NCI-H1105 (cell line): ENCODE measurements at regions not wholly inside any gene's neighbourhood (a gene's known extent, or its start where the extent isn't known, plus 50 kb on each side); places are given as distances from the start of the nearest gene placed in this dataset.
"Not testable (repeated sequence)": the region's sequence is repeated elsewhere in the genome, so short reads cannot be mapped to it uniquely, and the experiment has no call there.

Experiments used
- DNase-seq: peaks from one replicate; lab custom pipeline; 2025; lab: John Stamatoyannopoulos, UW

- DNase-seq: no peak
These were observed 155.1 kb upstream of the GORAB start for GRCh38 chr1:170376801-170377385.

- DNase-seq: no peak
These were observed 154.5 kb upstream of the GORAB start for GRCh38 chr1:170377440-170377839.

- no peak for DNase-seq
These were observed 153.9 kb upstream of the GORAB start for GRCh38 chr1:170377896-170378634.

GRCh38 chr1:170385750-170386149 lies 146.2 kb upstream of the GORAB start:
- DNase-seq: no peak

- DNase-seq: no peak
These were observed 143.5 kb upstream of the GORAB start for GRCh38 chr1:170388489-170388888.

GRCh38 chr1:170395149-170395548 lies 136.8 kb upstream of the GORAB start:
- DNase-seq: no peak

- DNase-seq: no peak
These were observed 134.9 kb upstream of the GORAB start for GRCh38 chr1:170397061-170397460.

- DNase-seq: no peak
These were observed 129.3 kb upstream of the GORAB start for GRCh38 chr1:170402476-170403311.

GRCh38 chr1:170407138-170407537 lies 124.8 kb upstream of the GORAB start:
- DNase-seq: no peak

- DNase-seq: no peak
These were observed 124.4 kb upstream of the GORAB start for GRCh38 chr1:170407581-170407980.

- no peak for DNase-seq
These were observed 121.4 kb upstream of the GORAB start for GRCh38 chr1:170410401-170411166.

GRCh38 chr1:170414989-170415709 lies 116.8 kb upstream of the GORAB start:
- no peak for DNase-seq

- no peak for DNase-seq
These were observed 116.1 kb upstream of the GORAB start for GRCh38 chr1:170415710-170416372.

GRCh38 chr1:170424346-170424745 lies 107.6 kb upstream of the GORAB start:
- no peak for DNase-seq

GRCh38 chr1:170426596-170426995 lies 105.4 kb upstream of the GORAB start:
- no peak for DNase-seq

GRCh38 chr1:170427002-170427401 lies 105.0 kb upstream of the GORAB start:
- not testable (repeated sequence) for DNase-seq

GRCh38 chr1:170436928-170437327 lies 95.0 kb upstream of the GORAB start:
- DNase-seq: no peak

GRCh38 chr1:170445096-170445495 lies 86.9 kb upstream of the GORAB start:
- DNase-seq: no peak

- no peak for DNase-seq
These were observed 83.3 kb upstream of the GORAB start for GRCh38 chr1:170448661-170449158.

GRCh38 chr1:170457325-170458050 lies 74.5 kb upstream of the GORAB start:
- not testable (repeated sequence) for DNase-seq
